Activated naive CD4-positive, alpha-beta T cell (primary cell): ENCODE measurements at regions not wholly inside any gene's neighbourhood (a gene's known extent, or its start where the extent isn't known, plus 50 kb on each side); places are given as distances from the start of the nearest gene placed in this dataset.

Experiments used
- DNase-seq, 4 experiments: peaks; one replicate each; lab custom pipeline; 2025; lab: John Stamatoyannopoulos, UW

GRCh38 chr12:127533353-127533752 lies 733.6 kb upstream of the TMEM132C start:
- no peak for DNase-seq

GRCh38 chr12:127536833-127537428 lies 730.0 kb upstream of the TMEM132C start:
- DNase-seq: no peak

DNA sequence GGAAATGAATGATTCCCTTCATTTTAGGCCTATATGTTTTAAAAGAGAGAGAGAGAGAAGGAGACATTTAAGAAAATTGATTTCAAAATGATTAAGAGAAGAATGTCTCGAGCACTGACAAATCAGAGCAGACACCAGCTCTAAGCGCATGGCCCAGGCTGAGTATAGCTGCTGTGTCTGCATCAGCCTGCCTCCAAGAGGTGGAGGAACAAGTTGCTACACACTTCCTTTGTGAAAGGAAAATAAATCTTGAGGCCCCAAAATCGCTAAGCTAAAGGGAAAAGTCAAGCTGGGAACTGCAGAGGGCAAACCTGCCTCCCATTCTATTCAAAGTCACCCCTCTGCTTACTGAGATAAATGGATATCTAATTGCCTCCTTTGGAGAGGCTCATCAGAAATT lies 728.7 kb upstream of the TMEM132C start:
- no peak for DNase-seq

- DNase-seq: no peak
These were observed 727.6 kb upstream of the TMEM132C start for GRCh38 chr12:127539226-127539858.

DNA sequence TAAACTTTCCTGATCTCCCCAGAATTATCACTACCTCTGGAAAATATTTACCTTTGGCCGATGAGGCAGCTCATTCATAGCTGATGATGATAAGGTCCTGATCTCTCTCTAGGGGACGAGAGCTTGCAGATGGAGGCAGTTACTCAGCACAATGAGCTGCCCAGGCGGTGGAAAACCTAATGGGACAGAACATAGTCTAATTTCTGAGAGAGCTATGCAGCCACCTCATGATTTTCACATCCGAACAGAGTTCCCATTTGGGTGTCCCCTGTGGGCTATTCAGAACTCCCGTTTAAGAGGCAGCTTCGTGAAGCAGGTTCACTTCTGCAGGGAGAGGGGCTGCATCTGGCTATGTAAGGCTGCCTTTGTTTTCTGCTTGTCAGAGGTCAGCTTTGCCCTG lies 724.6 kb upstream of the TMEM132C start:
- no peak for DNase-seq

DNA sequence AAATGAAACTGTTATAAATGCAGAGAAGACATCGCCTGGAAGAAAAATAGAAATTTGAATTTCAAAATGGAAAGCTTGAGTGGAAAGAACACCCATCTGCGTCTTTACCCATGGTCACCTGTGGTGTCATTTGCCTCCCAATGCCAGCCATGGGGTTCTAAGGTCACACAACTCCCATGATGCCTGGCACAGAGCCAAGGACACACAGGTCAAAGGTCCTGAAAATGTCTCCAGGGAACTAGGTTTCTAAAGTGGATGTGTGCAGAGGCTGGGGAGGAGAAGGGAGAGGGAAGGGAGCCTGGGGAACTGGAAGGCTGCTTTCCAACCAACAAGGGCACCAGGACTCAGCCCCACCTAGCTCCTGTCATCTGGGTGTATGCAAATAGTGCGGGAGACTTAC lies 724.0 kb upstream of the TMEM132C start:
- DNase-seq: no peak

DNA sequence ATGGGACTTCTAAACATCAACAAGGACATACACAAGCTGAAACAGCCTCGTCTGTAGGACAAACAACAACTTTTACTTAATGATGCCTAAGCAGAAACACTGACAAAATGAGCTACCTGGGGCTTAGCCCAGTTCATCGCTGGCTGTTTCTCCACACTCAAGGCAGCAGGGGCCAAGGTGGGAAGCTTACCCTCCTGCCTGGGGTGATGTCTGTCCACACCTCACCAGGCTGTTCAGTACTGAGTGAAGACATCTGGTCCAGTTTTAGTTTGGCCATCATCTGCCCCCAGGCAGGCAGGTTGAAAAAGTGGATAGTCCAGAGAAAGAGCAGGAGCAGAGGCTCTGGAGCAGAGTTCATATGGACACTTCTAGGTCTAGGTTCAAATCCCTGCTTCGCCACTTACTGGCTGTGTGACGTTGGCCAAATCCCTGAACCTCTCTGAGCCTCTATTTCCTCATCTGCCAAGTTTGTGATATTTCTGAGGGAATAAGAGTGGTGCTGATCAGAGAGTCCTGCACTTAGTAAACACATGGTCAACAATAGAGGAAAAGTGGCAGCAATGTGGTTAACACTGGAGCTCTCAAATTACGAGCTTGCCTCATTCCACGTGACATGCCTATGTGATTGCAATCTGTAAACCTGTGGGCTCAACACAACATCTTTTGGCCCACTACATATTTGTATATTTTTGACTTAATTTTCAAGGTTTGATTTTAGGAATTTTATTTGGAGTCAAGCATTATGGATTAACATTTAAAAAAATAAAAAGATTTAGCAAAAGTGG lies 720.1 kb upstream of the TMEM132C start:
- no peak for DNase-seq

GRCh38 chr12:127548123-127548553 lies 718.8 kb upstream of the TMEM132C start:
- DNase-seq: no peak

DNA sequence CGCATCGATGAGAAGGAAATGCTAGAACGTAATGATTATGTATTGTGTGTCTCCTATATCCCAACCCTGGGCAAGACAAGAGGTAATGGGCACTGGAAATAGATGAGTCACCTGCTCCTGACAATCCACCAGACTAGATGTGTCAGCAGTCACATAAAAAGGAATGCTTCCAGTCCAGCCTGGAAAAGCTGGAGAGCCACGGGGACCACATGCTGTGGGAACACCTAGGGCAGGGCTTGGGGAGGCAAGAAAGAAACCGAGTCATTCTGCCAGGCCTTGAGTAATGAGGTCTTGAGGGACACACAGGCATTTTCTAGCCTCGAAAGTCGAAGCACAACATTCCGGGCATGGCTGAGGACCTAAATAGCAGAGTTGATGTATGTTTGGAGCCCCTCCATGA lies 716.7 kb upstream of the TMEM132C start:
- DNase-seq: no peak

- DNase-seq: no peak
These were observed 714.1 kb upstream of the TMEM132C start for GRCh38 chr12:127552838-127553237.

GRCh38 chr12:127555071-127555470 lies 711.9 kb upstream of the TMEM132C start:
- DNase-seq: no peak

GRCh38 chr12:127556231-127556886 lies 710.6 kb upstream of the TMEM132C start:
- DNase-seq: no peak

GRCh38 chr12:127558361-127558760 lies 708.6 kb upstream of the TMEM132C start:
- no peak for DNase-seq

GRCh38 chr12:127559349-127560040 lies 707.5 kb upstream of the TMEM132C start:
- DNase-seq: no peak

- DNase-seq: no peak
These were observed 706.9 kb upstream of the TMEM132C start for GRCh38 chr12:127560041-127560478.

DNA sequence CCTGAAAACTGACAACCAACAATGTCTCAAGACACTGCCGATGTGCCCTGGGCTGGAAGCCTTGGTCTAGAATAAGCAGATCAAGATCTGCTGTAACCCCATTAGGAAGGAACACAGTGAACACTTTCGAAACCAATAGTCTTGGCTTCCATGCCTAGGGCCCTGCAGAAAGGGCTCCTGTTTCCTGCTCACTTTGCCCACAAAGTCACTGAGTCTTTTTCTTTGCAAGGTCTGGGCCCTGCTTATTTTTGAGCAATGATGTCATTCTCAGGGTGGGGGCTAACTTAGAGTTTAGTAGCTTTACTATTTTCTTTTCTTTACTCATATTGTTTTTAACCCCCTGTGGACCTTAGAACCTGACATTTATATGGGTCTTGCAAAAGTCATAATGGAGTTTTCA lies 704.2 kb upstream of the TMEM132C start:
- DNase-seq: no peak

GRCh38 chr12:127565241-127565640 lies 701.7 kb upstream of the TMEM132C start:
- no peak for DNase-seq

DNA sequence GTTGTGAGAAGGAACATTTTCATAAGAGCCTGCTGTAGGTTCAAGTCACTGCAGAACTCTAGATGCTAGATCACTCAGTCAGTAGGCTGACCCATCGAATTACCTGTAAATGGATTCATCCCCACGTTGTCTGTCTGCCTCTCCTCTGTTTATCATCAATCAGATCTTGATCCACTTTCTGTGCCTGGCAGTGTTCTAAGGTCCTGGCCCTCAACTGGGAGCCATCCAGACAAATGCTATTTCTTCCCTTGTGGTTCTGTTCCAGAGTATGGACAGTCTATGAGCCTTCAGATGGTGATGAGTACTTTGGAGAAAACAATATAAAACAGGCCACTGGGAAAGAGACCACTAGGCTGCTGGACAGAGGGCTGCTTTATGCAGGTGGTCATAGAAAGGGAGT lies 699.4 kb upstream of the TMEM132C start:
- no peak for DNase-seq

- DNase-seq: no peak
These were observed 696.6 kb upstream of the TMEM132C start for GRCh38 chr12:127570387-127570786.

GRCh38 chr12:127570793-127571360 lies 696.1 kb upstream of the TMEM132C start:
- DNase-seq: no peak

DNA sequence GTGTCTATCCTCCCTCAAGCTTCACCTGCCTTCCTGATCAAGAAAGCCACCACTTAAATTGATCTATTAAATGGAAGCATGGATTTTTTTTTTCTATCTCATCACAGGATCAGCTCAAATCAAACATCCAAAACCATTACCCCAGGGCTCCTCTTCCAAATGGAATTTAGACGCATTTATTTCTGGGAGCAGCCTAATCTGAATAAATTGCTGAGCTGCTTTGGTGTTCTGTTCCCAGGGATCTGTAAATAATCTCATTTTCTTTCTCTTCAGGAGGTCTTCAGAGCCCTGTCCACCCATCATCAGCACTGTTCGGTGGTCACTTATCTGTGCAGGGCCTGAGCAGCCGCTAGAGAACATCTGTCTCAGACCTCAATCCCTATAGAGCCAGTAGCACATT lies 695.4 kb upstream of the TMEM132C start:
- DNase-seq: no peak

- DNase-seq: no peak
These were observed 687.5 kb upstream of the TMEM132C start for GRCh38 chr12:127579446-127579845.
